RWPE2 (cell line): ENCODE measurements at regions not wholly inside any gene's neighbourhood (a gene's known extent, or its start where the extent isn't known, plus 50 kb on each side); places are given as distances from the start of the nearest gene placed in this dataset.
A peak's percentile ranks its signal among the peaks of the same experiment; 100 is the strongest.

Source experiments
- ATAC-seq: fragments of 200-7000 bp; cut with Tn5 transposase; 3 replicates; pipeline ENCODE4 v1.9.1; 2021; ENCODE audit warnings: low read depth
- DNase-seq: peaks from one replicate; pipeline ENCODE4 v3.0.0-alpha.2; 2020; ENCODE audit warnings: low spot score
- H3K27ac ChIP-seq: fragments of 450-650 bp; 2 replicates; pipeline ENCODE4 v1.5.1; 2017; ENCODE audit warnings: mild to moderate bottlenecking; ENCODE audit not compliant: poor library complexity, severe bottlenecking
- H3K27me3 ChIP-seq: fragments of 250-450 bp; sonication (Bioruptor Pico); 2 replicates; pipeline ENCODE4 v1.5.1; 2021; ENCODE audit warnings: mild to moderate bottlenecking, moderate library complexity; ENCODE audit not compliant: insufficient read depth, poor library complexity, severe bottlenecking
- H3K36me3 ChIP-seq: fragments of 250-450 bp; sonication (Bioruptor Pico); 2 replicates; pipeline ENCODE4 v1.5.1; 2020; ENCODE audit warnings: low read depth, mild to moderate bottlenecking, moderate library complexity
- H3K4me1 ChIP-seq: fragments of 250-450 bp; sonication (Bioruptor Pico); 2 replicates; pipeline ENCODE4 v1.5.1; 2021; ENCODE audit warnings: mild to moderate bottlenecking, moderate library complexity; ENCODE audit not compliant: insufficient read depth, poor library complexity, severe bottlenecking
- H3K4me3 ChIP-seq: fragments of 250-450 bp; sonication (Bioruptor Pico); 2 replicates; pipeline ENCODE4 v1.5.1; 2021; ENCODE audit warnings: mild to moderate bottlenecking, moderate library complexity; ENCODE audit not compliant: severe bottlenecking
- H3K9me3 ChIP-seq: fragments of 250-450 bp; sonication (Bioruptor Pico); 2 replicates; pipeline ENCODE4 v1.5.1; 2021; ENCODE audit warnings: mild to moderate bottlenecking, moderate library complexity; ENCODE audit not compliant: severe bottlenecking
- CTCF ChIP-seq: fragments of 450-650 bp; IDR thresholded peaks from one replicate; pipeline ENCODE4 v1.5.1; 2017; ENCODE audit warnings: mild to moderate bottlenecking, moderate library complexity; ENCODE audit not compliant: poor library complexity, severe bottlenecking

GRCh38 chr9:92176068-92176799 lies 61.0 kb upstream of the SPTLC1 start:
- H3K27ac ChIP-seq = no peak overlapping the region
- DNase-seq (no peak), ATAC-seq (peak; percentile 38; the same call in 1 of the 3 replicates)
- TF ChIP-seq CTCF = peak; percentile 8
- H3K4me3 ChIP-seq = no peak overlapping the region
- no peaks in the 10 kb centered on the region for H3K4me1 ChIP-seq
- no peaks in the 10 kb centered on the region for H3K9me3 ChIP-seq
- no peaks in the 10 kb centered on the region for H3K36me3 ChIP-seq
- no peaks in the 10 kb centered on the region for H3K27me3 ChIP-seq

- ATAC-seq (no peak), DNase-seq (no peak)
- TF ChIP-seq CTCF = no peak
- H3K4me3 ChIP-seq = no peak overlapping the region
- H3K27me3 ChIP-seq = no peaks in the 10 kb centered on the region
- no peak overlapping the region for H3K27ac ChIP-seq
- H3K4me1 ChIP-seq = no peaks in the 10 kb centered on the region
- no peaks in the 10 kb centered on the region for H3K9me3 ChIP-seq
- H3K36me3 ChIP-seq = no peaks in the 10 kb centered on the region
Observed at GRCh38 chr9:92175441-92175840, 60.2 kb upstream of the SPTLC1 start.

- no peak overlapping the region for H3K4me3 ChIP-seq
- DNase-seq = no peak
- no peaks in the 10 kb centered on the region for H3K36me3 ChIP-seq
- H3K27me3 ChIP-seq = no peaks in the 10 kb centered on the region
- ATAC-seq = no peak
- TF ChIP-seq CTCF = no peak
- H3K27ac ChIP-seq = no peak overlapping the region
- no peaks in the 10 kb centered on the region for H3K4me1 ChIP-seq
- H3K9me3 ChIP-seq = no peaks in the 10 kb centered on the region
Observed at GRCh38 chr9:92173318-92173717, 58.1 kb upstream of the SPTLC1 start.

GRCh38 chr9:92171822-92172221 lies 56.6 kb upstream of the SPTLC1 start:
- H3K36me3 ChIP-seq = no peaks in the 10 kb centered on the region
- DNase-seq = no peak
- TF ChIP-seq CTCF = no peak
- H3K9me3 ChIP-seq = no peaks in the 10 kb centered on the region
- H3K4me1 ChIP-seq = no peaks in the 10 kb centered on the region
- H3K4me3 ChIP-seq = no peak overlapping the region
- H3K27ac ChIP-seq = no peak overlapping the region
- no peaks in the 10 kb centered on the region for H3K27me3 ChIP-seq
- ATAC-seq = no peak

- no peaks in the 10 kb centered on the region for H3K9me3 ChIP-seq
- DNase-seq = no peak
Observed at GRCh38 chr9:92171281-92171680, 56.1 kb upstream of the SPTLC1 start.

More at GRCh38 chr9:92171281-92171680, 56.1 kb upstream of the SPTLC1 start:
- no peaks in the 10 kb centered on the region for H3K27me3 ChIP-seq
- no peak overlapping the region for H3K4me3 ChIP-seq
- no peaks in the 10 kb centered on the region for H3K4me1 ChIP-seq
- no peak for ATAC-seq
- TF ChIP-seq CTCF = no peak
- H3K36me3 ChIP-seq = no peaks in the 10 kb centered on the region
- no peak overlapping the region for H3K27ac ChIP-seq
